Suprapubic skin (tissue), 3 donors: ENCODE measurements at regions not wholly inside any gene's neighbourhood (a gene's known extent, or its start where the extent isn't known, plus 50 kb on each side); places are given as distances from the start of the nearest gene placed in this dataset.

Source experiments
- EP300 ChIP-seq: sonication (generic); formaldehyde crosslinking; IDR thresholded peaks from one replicate; pipeline ENCODE4 v1.6.1; 2017; ENCODE audit warnings: antibody characterized with exemption
- TF ChIP-seq, protein P1 (sequence below), 2 donors: fragments of 200-600 bp in 1 of 2; fragments of 450-650 bp in 1 of 2; sonication (generic) in 1 of 2; IDR thresholded peaks; one replicate each; pipeline ENCODE4 v1.5.1; 2016 to 2019; ENCODE audit warnings: antibody characterized with exemption in 2 of 2, mild to moderate bottlenecking in 1 of 2, moderate library complexity in 1 of 2

DNA sequence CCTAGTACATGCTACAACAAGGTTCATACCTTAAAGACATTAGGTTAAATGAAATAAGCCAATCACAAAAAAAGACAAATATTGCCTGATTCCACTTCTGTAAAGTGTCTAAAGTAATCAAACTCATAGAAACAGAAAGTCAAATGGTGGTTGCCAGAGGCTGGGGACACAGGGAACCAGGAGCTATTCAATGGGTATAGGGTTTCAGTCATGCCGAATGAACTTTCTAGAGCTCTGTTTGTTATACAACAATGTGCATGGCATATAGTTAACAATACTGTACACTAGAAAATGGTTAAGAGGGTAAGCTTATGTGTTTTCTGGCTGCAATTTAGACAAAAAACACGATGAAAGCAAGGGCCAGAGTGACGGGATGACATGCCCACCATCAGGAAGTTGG is 70.8 kb upstream of the EGFLAM start:
- TF ChIP-seq, protein P1, sequence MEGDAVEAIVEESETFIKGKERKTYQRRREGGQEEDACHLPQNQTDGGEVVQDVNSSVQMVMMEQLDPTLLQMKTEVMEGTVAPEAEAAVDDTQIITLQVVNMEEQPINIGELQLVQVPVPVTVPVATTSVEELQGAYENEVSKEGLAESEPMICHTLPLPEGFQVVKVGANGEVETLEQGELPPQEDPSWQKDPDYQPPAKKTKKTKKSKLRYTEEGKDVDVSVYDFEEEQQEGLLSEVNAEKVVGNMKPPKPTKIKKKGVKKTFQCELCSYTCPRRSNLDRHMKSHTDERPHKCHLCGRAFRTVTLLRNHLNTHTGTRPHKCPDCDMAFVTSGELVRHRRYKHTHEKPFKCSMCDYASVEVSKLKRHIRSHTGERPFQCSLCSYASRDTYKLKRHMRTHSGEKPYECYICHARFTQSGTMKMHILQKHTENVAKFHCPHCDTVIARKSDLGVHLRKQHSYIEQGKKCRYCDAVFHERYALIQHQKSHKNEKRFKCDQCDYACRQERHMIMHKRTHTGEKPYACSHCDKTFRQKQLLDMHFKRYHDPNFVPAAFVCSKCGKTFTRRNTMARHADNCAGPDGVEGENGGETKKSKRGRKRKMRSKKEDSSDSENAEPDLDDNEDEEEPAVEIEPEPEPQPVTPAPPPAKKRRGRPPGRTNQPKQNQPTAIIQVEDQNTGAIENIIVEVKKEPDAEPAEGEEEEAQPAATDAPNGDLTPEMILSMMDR (IDR thresholded peaks at IDR 0.05), result no peak
- no peak for TF ChIP-seq EP300
